ENCODE measurements at regions not wholly inside any gene's neighbourhood (a gene's known extent, or its start where the extent isn't known, plus 50 kb on each side); places are given as distances from the start of the nearest gene placed in this dataset.

GRCh38 chr2:133948610-133949290 lies 305.1 kb upstream of the MGAT5 start:
- no peak for TF ChIP-seq CTCF (IDR thresholded peaks at IDR 0.05)
- no peak for TF ChIP-seq POLR2A (IDR thresholded peaks at IDR 0.05)

Measured in right lobe of liver (tissue), 4 donors.